DND-41 (cell line): ENCODE measurements at regions not wholly inside any gene's neighbourhood (a gene's known extent, or its start where the extent isn't known, plus 50 kb on each side); places are given as distances from the start of the nearest gene placed in this dataset.

Experiments used
- EZH2 ChIP-seq: IDR thresholded peaks from 3 replicates; pipeline ENCODE4 v1.6.1; 2012; ENCODE audit warnings: borderline replicate concordance, low read depth, mild to moderate bottlenecking, moderate library complexity, low read length, inconsistent platforms; ENCODE audit not compliant: severe bottlenecking
- TF ChIP-seq, protein P1 (sequence below): IDR thresholded peaks from 2 replicates; pipeline ENCODE4 v1.5.1; 2012; ENCODE audit warnings: borderline replicate concordance, low read length, moderate library complexity, mild to moderate bottlenecking; ENCODE audit not compliant: poor library complexity, severe bottlenecking; ENCODE audit errors: extremely low read depth

GRCh38 chr17:63333869-63334268 is 112.2 kb downstream of the CYB561 start:
- TF ChIP-seq, protein P1, sequence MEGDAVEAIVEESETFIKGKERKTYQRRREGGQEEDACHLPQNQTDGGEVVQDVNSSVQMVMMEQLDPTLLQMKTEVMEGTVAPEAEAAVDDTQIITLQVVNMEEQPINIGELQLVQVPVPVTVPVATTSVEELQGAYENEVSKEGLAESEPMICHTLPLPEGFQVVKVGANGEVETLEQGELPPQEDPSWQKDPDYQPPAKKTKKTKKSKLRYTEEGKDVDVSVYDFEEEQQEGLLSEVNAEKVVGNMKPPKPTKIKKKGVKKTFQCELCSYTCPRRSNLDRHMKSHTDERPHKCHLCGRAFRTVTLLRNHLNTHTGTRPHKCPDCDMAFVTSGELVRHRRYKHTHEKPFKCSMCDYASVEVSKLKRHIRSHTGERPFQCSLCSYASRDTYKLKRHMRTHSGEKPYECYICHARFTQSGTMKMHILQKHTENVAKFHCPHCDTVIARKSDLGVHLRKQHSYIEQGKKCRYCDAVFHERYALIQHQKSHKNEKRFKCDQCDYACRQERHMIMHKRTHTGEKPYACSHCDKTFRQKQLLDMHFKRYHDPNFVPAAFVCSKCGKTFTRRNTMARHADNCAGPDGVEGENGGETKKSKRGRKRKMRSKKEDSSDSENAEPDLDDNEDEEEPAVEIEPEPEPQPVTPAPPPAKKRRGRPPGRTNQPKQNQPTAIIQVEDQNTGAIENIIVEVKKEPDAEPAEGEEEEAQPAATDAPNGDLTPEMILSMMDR = no peak
- TF ChIP-seq EZH2 = no peak
